GM21576 (cell line): ENCODE measurements at regions not wholly inside any gene's neighbourhood (a gene's known extent, or its start where the extent isn't known, plus 50 kb on each side); places are given as distances from the start of the nearest gene placed in this dataset.

Source experiments
- ATAC-seq: cut with Tn5 transposase; IDR thresholded peaks from one replicate; pipeline ENCODE4 v1.9.1; 2021; ENCODE audit warnings: mild to moderate bottlenecking, moderate library complexity; ENCODE audit not compliant: unreplicated experiment

GRCh38 chr2:13066676-13067075 lies 349.9 kb downstream of the TRIB2 start:
- ATAC-seq, result no peak

DNA sequence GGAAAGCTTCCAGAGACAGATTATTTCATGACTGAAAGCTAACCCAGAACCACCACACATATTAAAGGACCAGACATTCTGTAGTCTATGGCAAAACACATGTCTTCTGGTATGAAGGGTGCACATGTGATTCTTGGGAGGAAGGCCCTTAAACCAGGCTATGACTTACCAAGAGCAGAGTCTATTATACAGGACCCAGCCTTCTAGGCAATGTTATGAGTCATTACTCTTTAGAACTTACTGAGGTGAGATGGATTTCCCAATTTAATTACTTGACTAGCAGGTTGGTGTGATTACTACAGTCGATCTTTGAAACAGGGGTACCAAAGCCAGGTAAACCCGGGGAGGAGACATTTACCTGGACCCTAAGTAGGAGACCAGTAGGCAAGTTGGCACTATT lies 350.8 kb downstream of the TRIB2 start:
- ATAC-seq, result no peak

- no peak for ATAC-seq
Observed at GRCh38 chr2:13089971-13090370, 373.2 kb downstream of the TRIB2 start.

DNA sequence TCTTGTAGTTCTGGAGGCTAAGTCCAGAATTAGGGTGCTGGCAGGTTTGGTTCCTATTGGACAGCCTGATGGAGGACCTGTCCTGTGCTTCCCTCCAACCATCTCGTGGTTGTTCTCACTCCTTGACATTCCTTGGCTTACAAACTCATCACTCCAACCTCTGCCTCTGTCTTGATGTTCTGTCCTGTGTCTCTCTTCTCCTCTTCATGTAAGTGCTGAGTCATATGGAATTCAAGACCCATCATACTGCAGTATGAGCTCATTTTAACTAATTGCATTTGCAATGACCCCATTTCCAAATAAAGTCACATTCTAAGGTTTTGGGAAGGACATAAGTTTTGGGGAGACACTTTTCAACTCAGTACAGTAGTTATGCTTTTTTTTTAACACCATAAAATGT lies 374.7 kb downstream of the TRIB2 start:
- no peak for ATAC-seq

- no peak for ATAC-seq
Observed at GRCh38 chr2:13091861-13092378, 375.2 kb downstream of the TRIB2 start.

- no peak for ATAC-seq
Observed at GRCh38 chr2:13093416-13093991, 376.8 kb downstream of the TRIB2 start.

GRCh38 chr2:13102397-13103063 lies 385.8 kb downstream of the TRIB2 start:
- no peak for ATAC-seq

GRCh38 chr2:13103151-13103550 lies 386.4 kb downstream of the TRIB2 start:
- no peak for ATAC-seq

GRCh38 chr2:13103778-13104493 lies 387.2 kb downstream of the TRIB2 start:
- no peak for ATAC-seq

GRCh38 chr2:13104723-13105122 lies 388.0 kb downstream of the TRIB2 start:
- ATAC-seq, result no peak

DNA sequence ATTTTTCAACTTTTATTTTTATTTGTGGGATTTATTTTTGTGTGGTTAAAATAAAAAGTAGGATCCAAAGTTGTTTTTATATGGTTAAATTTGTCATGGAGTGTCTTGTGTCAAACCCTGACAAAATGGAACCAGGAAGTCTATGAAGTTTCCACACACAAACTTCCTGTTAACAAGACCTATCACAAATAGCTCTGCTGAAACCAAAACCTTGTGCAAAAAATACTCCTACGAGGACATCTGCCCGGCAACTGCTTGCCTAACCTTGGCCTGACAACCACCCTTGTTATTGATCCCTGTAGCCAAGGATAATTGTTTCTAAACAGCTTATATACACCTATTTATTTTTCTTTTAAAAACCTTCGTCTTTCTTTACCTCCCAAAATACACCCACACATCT lies 389.6 kb downstream of the TRIB2 start:
- no peak for ATAC-seq

- ATAC-seq, result no peak
Observed at GRCh38 chr2:13109516-13109915, 392.8 kb downstream of the TRIB2 start.

GRCh38 chr2:13110825-13111224 lies 394.1 kb downstream of the TRIB2 start:
- ATAC-seq, result no peak

GRCh38 chr2:13113002-13113401 lies 396.3 kb downstream of the TRIB2 start:
- no peak for ATAC-seq

DNA sequence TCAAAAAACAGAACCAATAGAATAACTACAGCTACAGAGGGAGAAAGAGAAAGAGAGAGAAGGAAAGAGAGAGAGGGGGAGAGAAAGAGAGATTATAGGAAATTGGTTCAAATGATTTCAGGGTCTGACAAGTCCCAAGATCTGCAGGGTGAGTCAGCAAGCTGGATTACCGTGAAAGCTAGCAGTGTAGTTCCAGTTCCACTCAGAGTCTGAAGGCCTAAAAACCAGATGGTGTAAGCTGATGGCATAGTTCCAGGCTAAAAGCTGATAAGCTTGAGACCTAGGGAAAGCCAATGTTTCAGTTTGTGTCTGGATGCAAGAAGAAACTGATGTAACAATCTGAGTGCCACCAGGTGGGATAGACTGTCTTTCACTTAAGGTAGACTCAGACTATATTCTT lies 397.7 kb downstream of the TRIB2 start:
- no peak for ATAC-seq

DNA sequence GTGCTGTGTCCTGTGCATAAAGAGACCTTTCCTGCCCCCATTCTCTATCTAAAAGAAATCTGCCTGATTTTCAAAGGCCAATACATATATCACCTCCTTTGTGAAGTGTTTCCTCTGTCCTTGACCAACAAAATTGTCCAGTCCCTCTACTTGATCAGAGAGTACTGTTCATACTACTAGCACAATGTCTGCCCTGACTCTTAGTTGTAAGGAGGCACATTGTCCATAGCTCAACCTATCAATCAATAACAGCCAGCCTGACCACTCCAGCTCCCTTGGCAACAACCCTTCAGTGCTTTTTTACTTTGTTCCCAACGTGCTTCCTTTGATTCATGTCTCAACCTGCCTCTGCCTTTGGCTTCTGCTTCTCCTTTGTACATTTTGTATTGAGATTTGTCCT lies 398.9 kb downstream of the TRIB2 start:
- ATAC-seq, result no peak

GRCh38 chr2:13121096-13121495 lies 404.4 kb downstream of the TRIB2 start:
- ATAC-seq, result no peak

DNA sequence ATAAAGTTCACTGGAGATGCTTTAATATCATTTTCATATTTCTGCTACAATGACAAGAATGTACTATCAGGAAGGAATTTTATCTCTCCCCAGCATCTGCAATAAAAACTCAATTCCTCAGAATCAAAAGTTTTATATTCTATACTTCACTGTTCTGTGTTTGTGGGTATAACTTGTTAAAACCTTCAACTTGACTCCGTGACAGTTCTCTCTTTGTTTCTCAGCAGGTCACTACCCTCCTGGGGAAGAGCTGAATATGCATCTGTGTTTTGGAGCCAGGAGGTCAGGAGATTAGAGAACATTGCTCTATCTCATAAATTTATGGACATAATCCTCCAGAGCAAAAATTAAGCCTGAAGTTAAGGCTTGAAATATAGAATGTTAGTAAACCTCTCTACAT lies 411.4 kb downstream of the TRIB2 start:
- no peak for ATAC-seq

DNA sequence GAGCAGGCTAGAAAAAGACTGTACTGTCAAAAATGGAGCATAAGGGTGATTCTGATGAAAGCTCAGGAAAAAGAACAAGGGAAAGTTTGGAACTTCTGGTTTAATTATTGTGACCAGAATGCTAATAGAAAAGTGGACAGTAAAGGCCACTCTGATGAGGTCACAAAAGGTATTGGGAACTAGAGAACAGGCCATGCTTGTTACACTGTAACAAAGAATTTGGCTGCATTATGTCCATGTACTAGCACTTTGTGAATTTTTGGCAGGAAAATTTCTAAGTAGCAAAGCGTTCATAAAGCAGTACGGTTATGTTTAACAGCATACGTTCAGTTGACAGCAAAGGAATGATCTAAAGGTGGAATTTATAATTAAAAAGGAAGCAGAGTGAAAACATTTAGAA lies 418.6 kb downstream of the TRIB2 start:
- ATAC-seq, result no peak

DNA sequence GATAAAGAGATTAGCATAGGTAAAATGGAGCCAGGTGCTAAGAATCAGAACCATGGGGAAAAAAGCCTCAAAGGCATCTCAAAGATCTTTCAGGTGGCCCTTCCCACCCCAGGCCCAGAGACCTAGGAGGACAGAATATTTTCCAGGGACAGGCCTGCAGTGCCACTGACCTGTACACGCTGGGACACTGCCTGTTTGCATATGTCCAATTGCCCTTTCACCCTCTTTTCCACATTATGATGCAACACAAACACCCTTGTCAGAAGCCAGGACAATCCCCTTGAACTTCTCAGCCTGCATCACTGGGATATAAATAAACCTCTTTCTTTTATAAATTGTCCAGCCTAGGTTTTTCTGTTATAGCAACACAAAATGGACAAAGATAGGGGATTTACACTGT lies 419.1 kb downstream of the TRIB2 start:
- ATAC-seq, result no peak

DNA sequence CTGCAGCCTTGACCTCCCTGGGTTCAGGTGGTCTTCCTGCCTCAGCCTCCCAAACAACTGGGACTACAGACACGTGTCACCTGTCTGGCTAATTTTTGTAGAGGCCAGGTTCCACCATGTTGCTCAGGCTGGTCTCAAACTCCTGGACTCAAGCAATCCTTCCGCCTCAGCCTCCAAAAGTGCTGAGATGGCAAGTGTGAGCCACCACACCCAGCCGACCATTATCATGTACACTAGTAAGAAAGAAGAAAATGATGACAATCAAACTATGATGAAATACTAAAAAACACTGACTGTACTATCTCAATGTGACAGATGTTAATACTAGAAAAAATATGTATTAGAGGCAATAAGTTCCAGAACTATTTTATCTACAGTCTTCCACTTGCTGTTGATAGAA lies 420.9 kb downstream of the TRIB2 start:
- ATAC-seq, result no peak

DNA sequence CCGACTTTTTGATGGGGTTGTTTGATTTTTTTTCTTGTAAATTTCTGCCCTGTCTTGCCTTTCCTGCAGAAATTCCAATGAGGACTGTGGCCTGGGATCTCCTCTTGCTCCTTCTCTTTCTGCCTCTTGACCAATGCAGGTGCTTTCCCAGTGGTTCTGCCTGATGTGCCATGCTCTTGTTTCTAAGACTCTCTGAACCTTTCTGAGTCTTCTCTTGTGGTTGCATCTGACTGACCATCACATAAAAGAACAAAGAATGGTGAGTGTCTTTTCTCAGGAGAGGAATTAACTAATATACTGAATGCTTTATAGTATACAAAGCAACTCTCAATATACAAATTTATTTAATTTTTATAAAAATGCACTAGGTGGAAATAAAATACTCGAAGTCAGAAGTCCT lies 424.6 kb downstream of the TRIB2 start:
- no peak for ATAC-seq
